Activated effector memory CD4-positive, alpha-beta T cell treated with Interleukin-2 at 50 U/mL for 16 hours (primary cell): ENCODE measurements at regions not wholly inside any gene's neighbourhood (a gene's known extent, or its start where the extent isn't known, plus 50 kb on each side); places are given as distances from the start of the nearest gene placed in this dataset.

Experiments
- DNase-seq: peaks from one replicate; pipeline ENCODE4 v3.0.0-alpha.2; 2020

DNA sequence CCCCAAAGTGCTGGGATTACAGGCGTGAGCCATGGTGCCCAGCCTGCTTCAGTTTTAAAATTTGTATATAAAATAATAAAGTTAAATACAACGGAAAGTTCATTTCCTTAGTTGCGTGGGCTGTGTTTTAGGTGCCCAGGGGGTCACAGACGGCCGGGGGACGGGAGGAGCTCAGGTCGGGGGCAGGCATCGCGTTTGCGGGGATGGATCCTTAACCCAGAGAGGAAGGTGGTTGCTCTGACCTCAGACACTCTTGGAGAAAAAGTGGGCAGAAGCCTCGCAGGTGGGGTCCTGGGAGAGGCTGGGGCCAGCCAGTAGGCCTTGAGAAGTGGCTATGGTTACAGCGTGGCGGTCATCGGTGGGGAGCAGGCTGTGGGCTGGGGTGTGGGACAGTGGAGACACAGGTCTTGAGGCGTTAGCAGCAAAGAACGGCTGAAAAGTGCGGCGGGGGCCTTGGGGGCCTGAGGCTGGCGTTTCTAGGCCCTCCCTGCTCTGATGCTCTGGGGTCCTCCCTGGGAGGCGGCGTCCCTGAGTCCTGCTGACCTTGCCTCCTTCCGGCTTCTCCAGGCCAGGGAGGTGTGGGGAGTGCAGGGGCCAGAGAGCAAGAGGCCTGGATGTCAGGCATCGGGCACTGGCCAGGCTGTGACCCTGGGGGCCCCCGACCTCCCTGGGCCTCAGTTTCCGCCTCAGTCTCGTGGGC is 54.4 kb downstream of the UNCX start:
- DNase-seq = no peak

GRCh38 chr7:1287752-1288201 is 55.1 kb downstream of the UNCX start:
- no peak for DNase-seq

GRCh38 chr7:1288390-1288995 is 55.8 kb downstream of the UNCX start:
- no peak for DNase-seq

- no peak for DNase-seq
These were observed 56.4 kb downstream of the UNCX start for GRCh38 chr7:1288996-1289551.

DNA sequence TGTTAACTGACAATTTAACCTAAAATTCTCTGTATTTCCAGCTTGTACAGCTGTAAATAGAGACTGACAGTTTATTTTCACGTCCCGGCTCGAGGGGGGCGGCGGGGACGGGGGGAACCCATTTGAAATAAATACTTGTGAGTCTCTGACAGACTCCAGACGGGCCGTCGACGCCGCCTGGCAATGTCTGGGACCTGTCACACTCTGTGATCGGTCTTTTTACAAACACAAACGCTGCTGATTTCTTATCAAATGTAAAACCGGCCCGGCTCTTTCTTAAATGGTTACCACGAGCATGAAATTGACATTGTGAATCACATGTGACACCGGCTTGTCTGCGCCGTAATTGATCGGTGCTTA is 57.0 kb downstream of the UNCX start:
- DNase-seq = no peak

DNA sequence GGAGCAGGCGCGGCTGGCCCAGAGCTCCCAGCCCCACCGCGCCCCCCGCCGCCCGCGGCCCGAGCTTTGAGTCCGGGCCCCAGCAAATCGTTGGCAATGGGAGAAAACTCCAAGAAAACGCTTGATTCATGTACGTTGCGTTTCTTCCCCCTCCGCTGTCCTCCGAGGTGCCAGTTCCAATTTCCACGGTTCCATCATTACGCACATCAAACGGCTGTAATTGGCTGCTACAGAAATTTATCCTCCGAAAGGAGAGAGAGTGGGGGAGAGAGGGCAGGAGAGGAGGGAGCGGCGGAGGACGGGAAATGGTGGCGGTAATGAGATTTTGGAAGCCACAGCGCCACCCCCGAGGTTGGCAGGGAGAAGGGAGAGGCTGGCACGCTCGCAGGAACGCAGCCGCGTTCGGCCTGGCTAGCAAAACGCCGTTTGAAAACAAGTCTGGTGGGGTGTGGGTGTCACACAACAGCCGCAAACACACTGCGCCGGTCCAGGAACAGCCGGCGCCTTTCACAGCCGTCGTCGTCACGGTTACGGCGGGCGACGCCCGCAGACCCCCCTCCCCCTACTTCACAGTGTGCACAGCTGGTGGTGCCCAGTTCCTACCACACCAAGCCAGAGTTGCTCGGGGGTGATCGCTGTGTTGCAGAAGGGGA is 57.5 kb downstream of the UNCX start:
- peak; percentile 1 for DNase-seq

- no peak for DNase-seq
These were observed 58.1 kb downstream of the UNCX start for GRCh38 chr7:1290679-1291356.

DNA sequence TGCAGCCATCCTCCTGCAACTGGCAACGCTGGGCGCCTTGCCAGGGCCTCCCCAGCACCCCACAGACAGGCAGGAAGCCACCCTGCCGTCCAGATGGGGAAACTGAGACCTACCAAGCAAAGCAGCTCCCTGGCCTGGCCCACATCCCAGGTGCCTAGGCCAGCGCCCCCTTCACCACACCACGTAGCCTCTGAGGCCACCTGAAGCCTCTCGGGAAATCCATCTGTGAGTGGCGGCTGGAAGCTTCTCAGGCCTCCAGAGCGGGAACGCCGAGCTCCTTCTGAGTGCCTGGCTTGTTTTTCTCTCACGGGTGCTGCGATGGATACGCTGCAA is 58.7 kb downstream of the UNCX start:
- no peak for DNase-seq

DNA sequence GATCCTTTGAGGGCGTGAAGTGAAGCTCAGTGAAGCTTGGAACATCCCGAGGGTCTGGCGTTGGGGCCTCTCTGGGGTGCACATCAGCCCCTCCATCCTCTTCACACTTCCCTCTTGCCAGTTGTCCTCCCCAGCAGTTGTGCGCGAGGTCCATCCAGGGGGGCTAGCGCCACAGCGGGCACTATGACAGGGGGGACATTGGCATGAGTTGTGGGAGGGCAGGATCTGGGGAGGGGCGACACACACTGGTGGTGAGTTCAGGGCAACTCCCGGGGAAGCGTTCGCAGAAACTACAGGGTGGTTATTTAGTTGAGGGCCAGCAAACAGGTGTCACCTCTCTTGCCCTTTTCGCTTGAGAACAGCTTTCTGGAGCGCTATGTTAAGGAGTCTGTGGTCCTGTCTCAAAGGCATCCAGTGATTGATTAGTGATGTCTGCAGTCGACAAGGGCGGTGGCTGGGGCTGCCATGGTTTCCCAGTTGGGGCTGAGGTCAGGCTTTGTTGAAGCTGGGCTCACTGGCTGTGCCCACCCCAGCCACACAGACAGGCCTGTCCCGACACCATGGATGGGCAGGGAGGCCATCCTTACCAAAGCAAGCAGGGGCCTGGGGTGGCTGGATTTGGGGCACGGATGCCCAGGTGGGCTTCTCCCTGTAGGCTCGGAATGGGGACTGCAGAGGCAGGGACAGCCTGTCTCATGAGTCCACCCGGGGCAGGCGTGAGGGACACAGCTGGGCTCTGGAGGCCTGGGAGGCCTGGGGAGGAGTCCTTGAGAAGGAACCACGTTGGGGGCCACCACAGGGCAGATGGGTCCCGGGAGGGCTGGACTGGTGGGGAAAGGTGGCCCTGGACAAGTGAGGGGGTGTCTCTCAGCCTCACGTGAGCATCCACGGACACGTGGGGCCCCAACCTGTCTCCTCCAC is 59.4 kb downstream of the UNCX start:
- DNase-seq = no peak

DNA sequence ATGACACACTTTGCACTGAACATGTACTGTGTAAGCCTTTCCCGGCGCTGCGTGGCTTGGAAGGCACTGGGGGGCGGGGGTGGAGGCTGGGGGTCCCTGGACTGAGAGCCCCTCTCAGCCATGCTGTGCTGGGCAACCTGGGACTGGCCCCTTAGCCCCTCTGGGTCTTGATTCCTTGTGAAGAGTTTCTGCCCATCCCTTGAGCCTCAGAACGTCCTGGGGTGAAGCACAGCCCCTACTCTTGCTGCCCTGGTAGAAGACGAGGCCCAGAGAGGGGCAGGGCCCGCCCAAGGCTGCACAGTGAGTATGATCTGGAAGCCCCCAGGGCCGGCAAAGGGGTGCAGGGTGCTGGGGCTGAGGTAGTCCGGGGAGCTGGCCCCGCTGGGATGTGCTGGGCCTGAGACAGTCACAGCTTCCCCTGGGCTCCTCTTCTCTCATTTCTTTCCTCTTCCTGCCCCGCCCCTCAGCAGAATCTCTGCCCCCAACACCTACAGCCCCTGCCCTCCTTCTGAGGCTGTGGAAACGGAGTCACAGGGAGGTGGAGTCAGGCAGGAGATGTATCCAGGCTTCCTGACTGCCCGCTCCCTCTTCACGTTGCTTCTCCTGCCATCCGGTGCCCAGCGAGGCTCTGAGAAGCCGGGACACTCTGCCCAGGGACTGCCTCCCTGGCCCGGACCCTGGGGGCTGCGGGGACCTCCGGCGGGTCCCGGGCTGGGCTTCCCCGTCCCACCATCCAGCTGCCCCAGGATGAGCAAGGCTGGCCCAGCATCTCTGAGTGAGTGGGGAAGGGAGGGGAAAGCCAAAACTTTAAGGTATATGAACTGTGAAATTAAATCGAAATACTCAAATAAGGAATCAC is 60.5 kb downstream of the UNCX start:
- no peak for DNase-seq

- no peak for DNase-seq
These were observed 61.3 kb downstream of the UNCX start for GRCh38 chr7:1293950-1294411.

DNA sequence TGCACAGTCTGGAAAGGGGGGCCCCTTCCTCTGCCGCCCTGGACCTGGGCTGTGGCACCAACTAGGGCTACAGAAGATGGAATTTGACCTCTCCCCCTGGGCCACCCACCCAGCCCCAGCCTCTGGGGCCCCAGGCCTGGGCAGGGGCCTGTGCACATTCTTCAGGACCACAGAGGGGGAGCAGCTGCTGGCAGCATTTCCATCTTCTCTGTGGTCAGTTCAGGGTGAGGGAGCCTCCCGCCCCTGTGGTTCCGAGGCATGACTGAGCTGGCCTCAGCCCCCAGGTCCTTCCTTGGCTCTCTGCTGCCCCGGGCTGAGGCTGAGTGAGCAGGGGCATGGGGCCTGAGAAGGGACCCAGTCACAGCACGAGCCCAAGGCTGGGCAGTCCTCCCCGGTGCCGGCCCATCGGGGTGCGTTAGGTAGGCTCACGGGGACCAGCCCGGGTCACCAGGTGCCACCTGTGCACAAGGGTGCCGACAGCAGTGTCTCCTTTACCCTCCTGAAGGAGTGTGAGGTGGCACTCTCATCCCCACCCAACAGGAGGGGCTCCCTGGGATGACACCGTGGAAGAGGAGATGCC is 63.2 kb downstream of the UNCX start:
- no peak for DNase-seq

DNA sequence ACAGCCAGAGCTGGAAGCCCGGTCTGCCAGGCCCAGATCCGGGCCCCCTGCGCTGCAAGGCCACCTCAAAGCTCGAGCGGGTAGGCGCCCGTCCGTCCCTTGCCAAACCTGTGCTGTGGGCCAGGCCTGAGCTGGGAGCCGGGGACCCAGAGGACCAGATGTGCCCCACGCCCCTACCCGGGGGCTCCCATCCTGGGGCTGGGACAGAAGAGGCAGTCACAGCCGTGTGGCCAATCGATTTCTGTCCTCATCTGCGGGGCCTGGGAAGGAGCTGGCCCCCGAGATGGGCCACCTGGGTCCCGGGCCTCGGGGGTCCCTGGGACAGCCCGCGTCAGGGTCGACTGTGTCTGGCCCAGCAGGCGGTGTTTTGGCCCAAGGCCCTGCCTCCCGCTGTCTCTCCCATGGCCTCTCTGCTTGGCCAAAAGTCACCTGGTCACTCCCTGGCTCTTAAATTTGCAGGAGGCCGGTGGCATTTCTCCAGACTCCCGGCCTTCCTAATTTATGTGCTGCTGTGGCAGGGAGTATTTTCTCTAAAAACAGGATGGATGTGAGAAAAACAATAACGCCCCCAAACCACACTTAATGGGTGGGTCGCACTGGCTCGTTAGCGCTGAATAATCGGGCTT is 63.8 kb downstream of the UNCX start:
- no peak for DNase-seq

DNA sequence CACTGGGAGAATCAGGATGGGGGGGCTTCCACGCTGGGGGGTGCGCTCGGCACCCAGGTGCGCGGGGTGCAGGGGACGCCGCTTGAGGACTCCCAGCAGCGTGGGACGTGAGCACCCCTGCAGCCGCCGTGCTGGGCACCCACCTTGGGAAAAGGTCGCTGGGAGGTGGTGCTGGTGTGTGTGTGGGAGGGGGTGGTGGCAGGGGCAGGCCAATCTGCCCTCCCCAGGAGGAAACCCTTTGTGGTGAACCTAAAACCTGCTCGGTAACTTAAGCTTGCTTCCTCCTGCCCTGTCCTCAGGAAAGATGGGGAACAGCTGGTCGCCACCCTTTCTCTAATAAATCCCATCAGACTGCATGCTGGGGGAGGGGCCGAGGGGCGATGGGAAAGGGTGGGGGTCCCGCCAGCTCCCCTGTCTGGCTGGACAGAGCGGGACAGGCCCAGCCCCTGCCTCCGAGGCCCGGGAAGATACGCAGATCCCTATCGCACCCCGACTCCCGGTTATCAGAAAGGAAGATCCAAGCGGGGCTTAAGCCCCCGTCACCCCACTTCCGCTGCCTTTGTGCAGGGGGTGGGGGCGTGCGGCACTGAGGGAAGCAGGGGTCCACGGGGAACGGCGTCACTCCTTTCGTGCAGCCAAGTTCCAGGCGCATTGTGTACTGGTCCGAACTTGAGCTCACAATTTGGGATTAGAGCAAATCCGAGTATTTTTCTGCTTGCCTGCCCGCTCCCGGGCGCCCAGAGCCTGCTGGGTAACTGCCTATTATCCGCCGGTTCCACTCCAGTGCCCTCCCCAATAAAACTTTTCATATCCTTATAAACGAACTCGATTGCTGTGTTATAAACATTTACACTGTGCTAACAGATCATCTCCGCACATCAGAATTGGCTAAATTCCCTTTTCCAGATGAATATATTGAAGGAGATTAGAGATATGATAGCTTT is 64.6 kb downstream of the UNCX start:
- no peak for DNase-seq

- no peak for DNase-seq
These were observed 65.6 kb downstream of the UNCX start for GRCh38 chr7:1298051-1298930.

- no peak for DNase-seq
These were observed 66.5 kb downstream of the UNCX start for GRCh38 chr7:1298931-1299885.

- no peak for DNase-seq
These were observed 67.5 kb downstream of the UNCX start for GRCh38 chr7:1300206-1300605.
